Skin of body (tissue), 1 donor: ENCODE measurements at regions not wholly inside any gene's neighbourhood (a gene's known extent, or its start where the extent isn't known, plus 50 kb on each side); places are given as distances from the start of the nearest gene placed in this dataset.
"Not testable (repeated sequence)": the region's sequence is repeated elsewhere in the genome, so short reads cannot be mapped to it uniquely, and the experiment has no call there.

Source experiments
- DNase-seq: peaks from one replicate; lab custom pipeline; 2025; lab: John Stamatoyannopoulos, UW

DNA sequence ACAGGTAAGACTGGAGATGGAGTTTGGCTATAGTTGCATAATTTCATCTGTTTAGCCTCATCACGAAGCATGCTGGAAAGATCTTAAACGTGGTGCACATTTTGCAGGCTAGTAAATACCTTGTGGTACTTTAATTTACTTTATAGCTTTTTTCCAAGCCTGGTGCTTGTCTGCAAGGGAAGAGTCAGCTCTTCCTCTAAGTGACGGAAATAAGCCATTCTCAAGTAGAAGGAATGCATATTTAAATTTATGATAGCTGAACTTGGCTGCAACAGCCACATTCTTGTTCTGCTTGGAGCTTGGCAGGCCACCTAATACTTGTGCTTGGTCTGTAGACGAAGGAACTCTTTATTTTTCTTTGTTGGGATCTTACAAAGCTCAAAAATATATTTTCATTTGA is 188.0 kb upstream of the PIK3R1 start:
- DNase-seq = peak; percentile 80

DNA sequence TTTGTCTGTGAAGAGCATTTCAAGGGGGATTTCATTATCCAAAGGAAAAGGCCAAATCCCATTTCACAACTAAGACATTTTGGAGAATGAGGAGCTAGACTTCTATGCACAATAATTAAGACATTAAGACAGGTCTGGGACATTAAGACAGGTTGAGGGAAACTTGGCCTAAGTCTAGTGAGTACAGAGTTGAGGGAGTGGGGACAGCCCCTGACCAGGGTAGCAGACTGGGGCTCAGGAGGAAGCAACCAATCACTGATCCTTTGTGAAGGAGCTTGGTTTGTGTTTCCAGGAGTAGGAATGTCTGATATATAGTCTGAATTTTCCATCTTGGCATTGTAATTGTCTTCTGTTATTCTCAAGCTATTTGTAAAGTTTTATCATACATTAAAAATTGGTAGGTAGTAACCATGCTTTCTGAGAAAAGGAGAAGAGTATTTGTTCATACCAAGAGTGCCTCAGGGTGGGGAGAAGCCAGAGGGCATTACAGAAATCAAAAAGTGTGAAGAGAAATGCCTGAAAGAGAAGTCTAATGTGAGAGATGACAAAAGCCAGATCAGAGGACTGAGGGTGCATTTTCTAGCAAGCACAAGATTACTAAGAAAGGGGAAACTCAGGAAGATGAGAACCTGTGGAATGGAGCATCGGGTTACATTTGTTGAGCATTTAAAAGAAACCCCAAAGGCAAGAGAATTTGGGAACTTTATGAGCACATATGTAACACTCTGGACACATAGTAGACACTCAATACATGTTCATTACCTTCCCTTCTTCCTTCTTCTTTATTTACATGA is 189.3 kb upstream of the PIK3R1 start:
- no peak for DNase-seq

DNA sequence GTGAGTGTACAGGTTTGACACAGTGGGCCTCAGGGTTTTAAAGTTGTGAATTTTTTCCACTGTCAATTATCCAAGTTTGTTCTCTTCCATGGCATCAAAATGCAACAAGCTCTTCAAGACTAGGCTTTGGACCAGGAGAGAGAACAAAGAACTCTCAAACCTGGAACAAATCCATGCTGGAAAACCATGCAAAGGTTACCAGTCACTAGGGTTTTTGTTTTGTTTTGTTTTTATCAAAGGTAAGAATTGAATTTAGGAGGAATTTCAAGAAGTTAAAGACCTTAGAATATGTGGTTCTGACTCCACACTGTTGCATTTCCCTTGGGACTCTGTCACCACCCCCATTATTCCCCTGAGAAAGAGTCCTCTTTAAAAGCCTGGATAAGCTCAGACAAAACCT is 191.1 kb upstream of the PIK3R1 start:
- DNase-seq = no peak

DNA sequence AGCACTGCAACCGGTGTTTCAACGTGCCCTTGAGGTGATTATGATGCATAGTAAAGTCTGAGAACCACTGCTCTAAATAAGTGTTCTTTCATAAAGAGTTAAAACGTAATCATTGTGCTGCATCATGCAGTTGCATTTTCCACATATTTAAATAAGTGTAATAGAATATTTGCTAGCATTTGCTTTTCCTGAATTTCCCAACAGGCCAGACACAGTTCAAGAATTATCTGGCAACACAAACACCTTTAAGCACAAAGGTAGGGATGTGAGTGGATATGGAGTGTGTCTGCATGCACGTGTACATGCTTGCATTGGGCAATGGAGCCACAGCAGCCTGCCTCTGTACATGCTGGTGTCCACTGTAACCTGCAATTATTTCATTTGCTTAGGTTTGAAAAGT is 193.6 kb upstream of the PIK3R1 start:
- no peak for DNase-seq

DNA sequence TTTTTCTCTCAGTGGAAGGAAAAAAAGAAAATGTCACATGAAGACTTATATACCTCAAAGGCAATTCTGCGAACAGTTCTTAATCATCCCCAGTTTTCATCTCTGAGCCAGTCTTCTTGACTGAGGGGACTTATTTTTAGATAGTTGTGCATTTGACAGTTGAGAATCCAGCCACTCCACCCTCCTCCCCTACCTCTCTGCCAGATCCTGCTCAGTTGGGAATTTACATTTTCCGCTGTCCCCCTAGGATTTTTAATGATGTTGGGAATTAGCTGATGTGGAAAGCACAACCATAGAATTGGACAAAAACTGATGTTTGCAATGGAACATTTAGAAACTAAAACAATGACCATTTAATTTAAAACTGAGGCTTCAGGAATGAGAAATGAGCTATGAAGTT is 194.3 kb upstream of the PIK3R1 start:
- DNase-seq = peak; percentile 8

DNA sequence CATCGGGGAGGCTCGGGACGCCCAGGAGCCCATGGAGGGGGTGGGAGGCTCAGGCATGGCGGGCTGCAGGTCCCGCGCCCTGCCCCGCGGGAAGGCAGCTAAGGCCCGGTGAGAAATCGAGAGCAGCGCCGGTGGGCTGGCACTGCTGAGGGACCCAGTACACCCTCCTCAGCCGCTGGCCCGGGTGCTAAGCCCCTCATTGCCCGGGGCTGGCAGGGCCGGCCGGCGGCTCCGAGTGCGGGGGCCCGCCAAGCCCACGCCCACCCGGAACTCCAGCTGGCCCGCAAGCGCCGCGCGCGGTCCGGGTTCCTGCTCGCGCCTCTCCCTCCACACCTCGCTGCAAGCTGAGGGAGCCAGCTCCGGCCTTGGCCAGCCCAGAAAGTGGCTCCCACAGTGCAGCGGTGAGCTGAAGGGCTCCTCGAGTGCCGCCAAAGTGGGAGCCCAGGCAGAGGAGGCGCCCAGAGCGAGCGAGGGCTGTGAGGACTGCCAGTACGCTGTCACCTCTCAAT is 195.0 kb upstream of the PIK3R1 start:
- not testable (repeated sequence) for DNase-seq

GRCh38 chr5:68015381-68016302 is 199.9 kb upstream of the PIK3R1 start:
- DNase-seq = no peak

GRCh38 chr5:68012831-68013230 is 202.7 kb upstream of the PIK3R1 start:
- no peak for DNase-seq

- DNase-seq = no peak
Observed at GRCh38 chr5:68012429-68012828, 203.1 kb upstream of the PIK3R1 start.

- DNase-seq = no peak
Observed at GRCh38 chr5:68011801-68012200, 203.8 kb upstream of the PIK3R1 start.

DNA sequence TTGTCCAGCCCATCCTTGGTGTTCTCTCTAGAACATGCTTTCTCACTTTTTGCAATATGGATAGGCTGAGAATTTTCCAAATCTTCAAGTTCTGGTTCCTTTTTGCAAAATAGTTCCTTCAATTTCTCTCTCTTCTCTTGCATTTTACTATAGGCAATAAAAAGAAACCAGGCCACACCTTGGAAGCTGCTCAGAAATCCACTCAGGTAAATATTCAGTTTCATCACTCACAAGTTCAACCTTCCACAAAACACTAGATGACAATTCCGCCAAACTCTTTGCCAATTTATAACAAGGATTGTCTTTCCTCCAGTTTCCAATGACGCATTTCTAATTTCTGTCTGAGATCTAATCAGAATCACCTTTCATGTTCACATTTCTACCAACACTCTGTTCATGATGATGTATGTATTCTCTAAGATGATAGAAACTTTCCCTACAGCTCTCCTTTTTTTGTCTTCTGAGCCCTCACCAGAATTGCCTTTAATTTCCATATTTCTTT is 204.2 kb upstream of the PIK3R1 start:
- DNase-seq = no peak

GRCh38 chr5:68010740-68011139 is 204.8 kb upstream of the PIK3R1 start:
- DNase-seq = no peak

DNA sequence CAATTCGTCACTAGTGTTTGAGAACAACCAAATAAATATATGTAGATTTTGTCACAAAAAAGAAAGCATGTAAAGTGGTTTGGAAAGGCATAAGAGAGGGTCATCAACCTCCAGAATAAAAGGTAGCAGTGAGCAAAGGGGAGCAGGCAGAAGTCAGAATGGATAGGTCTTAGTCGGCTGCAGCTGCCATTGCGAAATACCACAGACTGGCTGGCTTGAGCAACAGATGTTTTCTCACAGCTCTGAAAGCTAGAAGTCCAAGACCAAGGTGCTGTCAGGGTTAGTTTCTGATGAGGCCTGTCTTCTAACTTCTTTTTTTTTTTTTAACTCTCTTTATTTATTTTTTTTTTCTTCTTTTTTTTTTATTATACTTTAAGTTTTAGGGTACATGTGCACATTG is 208.1 kb upstream of the PIK3R1 start:
- DNase-seq = peak; percentile 5

DNA sequence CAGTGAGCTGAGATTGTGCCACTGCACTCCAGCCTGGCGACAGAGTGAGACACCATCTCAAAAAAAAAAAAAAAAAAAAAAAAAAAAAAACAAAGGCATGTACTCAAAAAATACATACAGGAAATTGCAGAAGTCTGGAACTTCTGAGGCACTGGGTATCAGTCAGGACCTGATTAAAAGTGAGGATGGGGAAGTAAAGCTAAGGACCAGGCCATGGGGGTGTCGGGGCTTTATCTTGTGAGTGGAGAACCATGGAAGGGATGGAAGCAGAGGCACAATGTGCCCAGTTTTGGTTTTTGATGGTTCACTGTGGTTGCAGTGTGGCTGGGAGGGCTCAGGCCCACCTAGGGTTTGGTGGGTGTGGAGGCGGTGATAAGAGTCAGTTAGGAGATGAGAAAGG is 212.7 kb upstream of the PIK3R1 start:
- DNase-seq = no peak

- no peak for DNase-seq
Observed at GRCh38 chr5:68000805-68001204, 214.8 kb upstream of the PIK3R1 start.

DNA sequence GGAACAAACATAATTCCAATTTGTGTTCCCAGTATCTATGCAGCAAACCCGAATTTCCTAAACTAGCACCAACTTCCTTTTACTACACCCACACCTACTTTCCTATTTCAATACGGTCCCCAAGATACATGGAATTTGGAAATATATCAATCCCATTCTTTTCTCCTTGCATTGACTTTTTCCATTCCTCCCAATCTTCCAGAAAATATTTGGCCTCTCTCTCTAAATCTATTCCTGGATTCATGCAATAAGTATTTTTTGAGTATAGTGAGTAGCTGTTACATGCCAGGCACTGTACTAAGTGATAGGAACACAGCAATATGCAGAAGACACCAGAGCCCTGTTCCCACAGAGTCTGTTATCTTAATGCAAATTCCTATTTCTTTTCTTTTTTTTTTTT is 216.2 kb upstream of the PIK3R1 start:
- DNase-seq = no peak

GRCh38 chr5:67998709-67999261 is 216.8 kb upstream of the PIK3R1 start:
- peak; percentile 26 for DNase-seq

DNA sequence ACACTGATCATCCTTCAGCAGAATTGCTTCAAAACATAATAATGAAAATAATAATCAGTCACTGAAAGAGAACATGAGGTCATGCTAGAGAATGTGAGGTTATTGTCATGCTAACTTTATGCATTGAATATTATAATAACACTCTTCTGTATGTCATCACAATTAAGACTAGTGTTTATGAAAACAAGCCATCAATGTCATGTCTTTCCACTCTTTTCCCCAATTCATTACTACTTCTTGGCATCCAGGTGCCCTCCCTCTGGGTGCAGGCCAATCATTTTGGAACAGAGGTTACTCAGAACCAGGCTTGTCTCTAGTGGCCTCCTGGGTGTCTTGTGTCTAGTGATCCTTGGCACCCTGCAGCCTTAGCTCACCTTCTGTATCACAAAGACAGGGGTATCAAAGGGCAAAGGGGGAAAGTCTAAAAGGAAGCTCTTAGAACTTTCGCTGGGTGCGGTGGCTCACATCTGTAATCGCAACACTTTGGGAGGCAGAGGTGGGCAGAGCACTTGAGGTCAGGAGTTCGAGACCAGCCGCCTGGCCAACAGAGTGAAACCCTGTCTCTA is 217.6 kb upstream of the PIK3R1 start:
- DNase-seq = no peak

- no peak for DNase-seq
Observed at GRCh38 chr5:67997148-67997547, 218.4 kb upstream of the PIK3R1 start.

DNA sequence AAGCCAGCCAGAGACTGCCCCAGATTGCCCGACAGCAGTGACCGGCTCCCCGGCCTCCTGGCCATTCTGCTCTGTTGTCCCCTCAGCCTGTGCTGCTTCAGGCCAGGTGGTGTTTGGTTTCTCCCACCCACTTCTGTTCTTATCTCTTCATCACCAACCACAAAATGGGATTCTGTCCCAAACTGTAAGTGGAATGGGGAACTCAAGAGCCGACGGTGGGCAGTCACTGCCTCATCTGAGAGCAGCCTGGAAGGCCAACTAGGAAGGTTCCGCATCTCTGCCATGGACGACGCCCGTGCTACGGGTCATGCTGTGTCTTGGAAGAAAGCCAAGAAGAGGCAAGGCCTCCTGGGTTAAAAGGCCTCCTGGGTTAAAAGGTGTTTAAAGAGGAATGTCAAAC is 219.0 kb upstream of the PIK3R1 start:
- DNase-seq = no peak

- DNase-seq = no peak
Observed at GRCh38 chr5:67992923-67993322, 222.6 kb upstream of the PIK3R1 start.

- DNase-seq = no peak
Observed at GRCh38 chr5:67989456-67989855, 226.1 kb upstream of the PIK3R1 start.
